SK-N-SH (cell line): ENCODE measurements at regions not wholly inside any gene's neighbourhood (a gene's known extent, or its start where the extent isn't known, plus 50 kb on each side); places are given as distances from the start of the nearest gene placed in this dataset.

ENCODE experiments used
- CTCF ChIA-PET: fragments of 300-600, 350-600 bp; formaldehyde crosslinking; extraction: SDS; loops from one replicate; lab custom pipeline; 2021; lab: Yijun Ruan, JAX
- POLR2A ChIA-PET: fragments of 350-600 bp; sonication (Branson Sonifier 250); formaldehyde crosslinking; extraction: SDS; loops from one replicate; lab custom pipeline; 2020; ENCODE audit warnings: antibody characterized with exemption, inconsistent platforms; lab: Yijun Ruan, JAX
- DNase-seq: peaks from one replicate; pipeline ENCODE4 v3.0.0; 2012
- H2AFZ ChIP-seq: fragments of 200-600 bp; sonication (generic); 2 replicates; pipeline ENCODE4 v1.8.1; 2016; ENCODE audit warnings: antibody characterized with exemption, mild to moderate bottlenecking, low read depth
- H3F3A ChIP-seq: fragments of 200-600 bp; sonication (generic); replicated peaks from 2 replicates; pipeline ENCODE3; 2016; ENCODE audit warnings: antibody characterized with exemption, mild to moderate bottlenecking; ENCODE audit not compliant: insufficient read depth
- H3K27ac ChIP-seq, 2 experiments: fragments of 200-500 bp in 1 of 2; fragments of 200-600 bp in 1 of 2; sonication (Bioruptor generic) in 1 of 2; sonication (generic), shearing (Covaris generic) in 1 of 2; 2 replicates each; pipeline versions ENCODE4 v1.5.1 to v1.6.1; 2014 to 2016; ENCODE audit warnings: low read depth in 2 of 2, inconsistent platforms in 1 of 2, low read length in 1 of 2, mild to moderate bottlenecking in 1 of 2, mixed read lengths in 1 of 2
- H3K27me3 ChIP-seq: fragments of 200-600 bp; sonication (generic), shearing (Covaris generic); 2 replicates; pipeline ENCODE4 v1.6.1; 2016; ENCODE audit warnings: mixed run types; ENCODE audit not compliant: insufficient read depth
- H3K36me3 ChIP-seq, 2 experiments: fragments of 200-500 bp in 1 of 2; fragments of 200-600 bp in 1 of 2; sonication (Bioruptor generic) in 1 of 2; sonication (generic) in 1 of 2; replicated peaks in 1 of 2; 2 replicates each; pipeline versions ENCODE3 to v1.5.1; 2014 to 2016; ENCODE audit warnings: low read length in 1 of 2, mild to moderate bottlenecking in 1 of 2; ENCODE audit not compliant: insufficient read depth in 2 of 2, control insufficient read depth in 1 of 2
- H3K4me1 ChIP-seq, 2 experiments: fragments of 200-500 bp in 1 of 2; fragments of 200-600 bp in 1 of 2; sonication (Bioruptor generic) in 1 of 2; sonication (generic), shearing (Covaris generic) in 1 of 2; 2 replicates each; pipeline versions ENCODE4 v1.5.1 to v1.6.1; 2014 to 2016; ENCODE audit warnings: low read depth in 1 of 2, low read length in 1 of 2, mixed run types in 1 of 2; ENCODE audit not compliant: insufficient read depth in 2 of 2, control insufficient read depth in 1 of 2
- H3K4me2 ChIP-seq: fragments of 200-600 bp; sonication (generic), shearing (Covaris generic); 2 replicates; pipeline ENCODE4 v1.6.1; 2017; ENCODE audit warnings: mixed run types
- H3K4me3 ChIP-seq, 2 experiments: fragments of 200-500 bp in 1 of 2; fragments of 200-600 bp in 1 of 2; sonication (Bioruptor generic) in 1 of 2; sonication (generic), shearing (Covaris generic) in 1 of 2; 2 replicates each; pipeline versions ENCODE4 v1.5.1 to v1.8.1; 2014 to 2016; ENCODE audit warnings: low read depth in 2 of 2, inconsistent platforms in 1 of 2, low read length in 1 of 2, mild to moderate bottlenecking in 1 of 2, mixed read lengths in 1 of 2, moderate library complexity in 1 of 2
- H3K79me2 ChIP-seq: fragments of 200-600 bp; sonication (generic); 2 replicates; pipeline ENCODE4 v1.8.1; 2017; ENCODE audit warnings: mild to moderate bottlenecking; ENCODE audit not compliant: insufficient read depth
- H3K9ac ChIP-seq: fragments of 200-600 bp; sonication (generic); 2 replicates; pipeline ENCODE4 v1.6.1; 2017; ENCODE audit warnings: mixed run types
- H3K9me2 ChIP-seq: fragments of 200-600 bp; sonication (generic); 2 replicates; pipeline ENCODE4 v1.6.1; 2017; ENCODE audit warnings: mixed run types
- H3K9me3 ChIP-seq: fragments of 200-600 bp; sonication (generic); 2 replicates; pipeline ENCODE4 v1.6.1; 2017; ENCODE audit warnings: mixed run types, mild to moderate bottlenecking, moderate library complexity
- H4K20me1 ChIP-seq: fragments of 200-600 bp; sonication (generic); 2 replicates; pipeline ENCODE4 v1.6.1; 2017; ENCODE audit warnings: mild to moderate bottlenecking, mixed run types; ENCODE audit not compliant: insufficient read depth
- ELF1 ChIP-seq: IDR thresholded peaks from 2 replicates; pipeline ENCODE4 v1.4.0; 2012
- EP300 ChIP-seq, 2 experiments: IDR thresholded peaks; 2 replicates each; pipeline versions ENCODE4 v1.4.0 to v1.6.1; 2012; ENCODE audit warnings: borderline replicate concordance in 1 of 2, low read depth in 1 of 2, low read length in 1 of 2
- EZH2phosphoT487 ChIP-seq: fragments of 200-600 bp; sonication (generic); IDR thresholded peaks from 2 replicates; pipeline ENCODE4 v1.6.1; 2017; ENCODE audit warnings: low read depth, mixed run types, mild to moderate bottlenecking, antibody characterized with exemption, moderate library complexity, borderline replicate concordance
- FOXJ3 ChIP-seq: sonication (generic); formaldehyde crosslinking; IDR thresholded peaks from 2 replicates; pipeline ENCODE4 v1.5.1; 2020; ENCODE audit warnings: mild to moderate bottlenecking, missing genetic modification reagents
- GABPA ChIP-seq: IDR thresholded peaks from 2 replicates; pipeline ENCODE4 v1.4.0; 2012; ENCODE audit warnings: low read depth, mild to moderate bottlenecking
- JUND ChIP-seq: IDR thresholded peaks from 2 replicates; pipeline ENCODE4 v1.4.0; 2012
- MEF2A ChIP-seq: IDR thresholded peaks from 2 replicates; pipeline ENCODE4 v1.4.0; 2012; ENCODE audit warnings: low read depth, borderline replicate concordance
- MXI1 ChIP-seq: IDR thresholded peaks from 2 replicates; pipeline ENCODE4 v1.6.1; 2012; ENCODE audit warnings: mild to moderate bottlenecking, low read depth, low read length, improper control_type of control experiment
- POLR2AphosphoS5 ChIP-seq: IDR thresholded peaks from 2 replicates; pipeline ENCODE4 v1.6.1; 2012; ENCODE audit warnings: low read depth, low read length
- RAD21 ChIP-seq: IDR thresholded peaks from 2 replicates; pipeline ENCODE4 v1.6.1; 2012; ENCODE audit warnings: mild to moderate bottlenecking, low read length
- REST ChIP-seq: IDR thresholded peaks from 2 replicates; pipeline ENCODE4 v1.6.1; 2012; ENCODE audit warnings: mild to moderate bottlenecking, low read depth, low read length, moderate library complexity
- RXRA ChIP-seq: IDR thresholded peaks from 2 replicates; pipeline ENCODE4 v1.4.0; 2012; ENCODE audit warnings: low read depth, mild to moderate bottlenecking, borderline replicate concordance
- SIN3A ChIP-seq: IDR thresholded peaks from 2 replicates; pipeline ENCODE4 v1.6.1; 2012; ENCODE audit warnings: low read depth, mild to moderate bottlenecking, low read length, moderate library complexity, borderline replicate concordance
- SMC3 ChIP-seq: IDR thresholded peaks from 2 replicates; pipeline ENCODE4 v1.6.1; 2012; ENCODE audit warnings: low read depth, low read length, improper control_type of control experiment
- TAF1 ChIP-seq: IDR thresholded peaks from 2 replicates; pipeline ENCODE4 v1.6.1; 2012; ENCODE audit warnings: low read depth, mild to moderate bottlenecking, low read length, moderate library complexity, borderline replicate concordance
- TEAD4 ChIP-seq: IDR thresholded peaks from 2 replicates; pipeline ENCODE4 v1.4.0; 2012; ENCODE audit warnings: mild to moderate bottlenecking, borderline replicate concordance; ENCODE audit not compliant: insufficient read depth
- YY1 ChIP-seq: IDR thresholded peaks from 2 replicates; pipeline ENCODE4 v1.4.0; 2012; ENCODE audit warnings: low read depth, mild to moderate bottlenecking
- ZBTB33 ChIP-seq: IDR thresholded peaks from 2 replicates; pipeline ENCODE4 v1.4.0; 2012; ENCODE audit warnings: low read depth, borderline replicate concordance
- WGBS: methylation state at CpG from one replicate; pipeline ENCODE4 v1.1.6; 2017; ENCODE audit warnings: low lambda C conversion rate; 5-methylcytosine and 5-hydroxymethylcytosine counted together
- TF ChIP-seq, protein P1 (sequence below): fragments of 150-350 bp; IDR thresholded peaks from 2 replicates; pipeline ENCODE4 v1.6.1; 2016; ENCODE audit warnings: mild to moderate bottlenecking, low read depth, low read length
- TF ChIP-seq, protein P2 (sequence below): IDR thresholded peaks from 2 replicates; pipeline ENCODE4 v1.4.0; 2012; ENCODE audit warnings: low read depth, borderline replicate concordance
- TF ChIP-seq, protein P3 (sequence below): IDR thresholded peaks from 2 replicates; pipeline ENCODE4; 2012
- TF ChIP-seq, protein P4 (sequence below): fragments of 200-600 bp; sonication (generic); IDR thresholded peaks from 2 replicates; pipeline ENCODE4 v1.6.1; 2017; ENCODE audit warnings: antibody characterized with exemption, mild to moderate bottlenecking, moderate library complexity

GRCh38 chr2:225122583-225123486, 80.6 kb upstream of the DOCK10 start:
- CTCF ChIA-PET = interaction anchor here (0.5 to 6.8 kb wide), 32 partner anchors 9 to 1910 kb away, joined by 3 to 109 read pairs (median 3); partner anchors contain the start of gene NYAP2
- TF ChIP-seq, protein P1, sequence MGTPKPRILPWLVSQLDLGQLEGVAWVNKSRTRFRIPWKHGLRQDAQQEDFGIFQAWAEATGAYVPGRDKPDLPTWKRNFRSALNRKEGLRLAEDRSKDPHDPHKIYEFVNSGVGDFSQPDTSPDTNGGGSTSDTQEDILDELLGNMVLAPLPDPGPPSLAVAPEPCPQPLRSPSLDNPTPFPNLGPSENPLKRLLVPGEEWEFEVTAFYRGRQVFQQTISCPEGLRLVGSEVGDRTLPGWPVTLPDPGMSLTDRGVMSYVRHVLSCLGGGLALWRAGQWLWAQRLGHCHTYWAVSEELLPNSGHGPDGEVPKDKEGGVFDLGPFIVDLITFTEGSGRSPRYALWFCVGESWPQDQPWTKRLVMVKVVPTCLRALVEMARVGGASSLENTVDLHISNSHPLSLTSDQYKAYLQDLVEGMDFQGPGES = no peak
- TF ChIP-seq JUND (no peak), RAD21 (peak; percentile 84), EZH2phosphoT487 (no peak), ZBTB33 (no peak), SIN3A (no peak), POLR2AphosphoS5 (no peak), MXI1 (no peak), MEF2A (no peak), GABPA (no peak), FOXJ3 (CRISPR knock-in tag) (no peak), ELF1 (no peak), TEAD4 (no peak), REST (no peak), SMC3 (peak; percentile 59), RXRA (no peak), EP300 (IDR thresholded peaks at IDR 0.05; ENCODE audit: borderline replicate concordance in 1 of 2, low read depth in 1 of 2, low read length in 1 of 2) (no peak), YY1 (no peak), TAF1 (no peak)
- TF ChIP-seq, protein P2, sequence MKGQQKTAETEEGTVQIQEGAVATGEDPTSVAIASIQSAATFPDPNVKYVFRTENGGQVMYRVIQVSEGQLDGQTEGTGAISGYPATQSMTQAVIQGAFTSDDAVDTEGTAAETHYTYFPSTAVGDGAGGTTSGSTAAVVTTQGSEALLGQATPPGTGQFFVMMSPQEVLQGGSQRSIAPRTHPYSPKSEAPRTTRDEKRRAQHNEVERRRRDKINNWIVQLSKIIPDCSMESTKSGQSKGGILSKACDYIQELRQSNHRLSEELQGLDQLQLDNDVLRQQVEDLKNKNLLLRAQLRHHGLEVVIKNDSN = no peak
- TF ChIP-seq, protein P3, sequence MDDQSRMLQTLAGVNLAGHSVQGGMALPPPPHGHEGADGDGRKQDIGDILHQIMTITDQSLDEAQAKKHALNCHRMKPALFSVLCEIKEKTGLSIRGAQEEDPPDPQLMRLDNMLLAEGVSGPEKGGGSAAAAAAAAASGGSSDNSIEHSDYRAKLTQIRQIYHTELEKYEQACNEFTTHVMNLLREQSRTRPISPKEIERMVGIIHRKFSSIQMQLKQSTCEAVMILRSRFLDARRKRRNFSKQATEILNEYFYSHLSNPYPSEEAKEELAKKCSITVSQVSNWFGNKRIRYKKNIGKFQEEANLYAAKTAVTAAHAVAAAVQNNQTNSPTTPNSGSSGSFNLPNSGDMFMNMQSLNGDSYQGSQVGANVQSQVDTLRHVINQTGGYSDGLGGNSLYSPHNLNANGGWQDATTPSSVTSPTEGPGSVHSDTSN = no peak
- TF ChIP-seq, protein P4, sequence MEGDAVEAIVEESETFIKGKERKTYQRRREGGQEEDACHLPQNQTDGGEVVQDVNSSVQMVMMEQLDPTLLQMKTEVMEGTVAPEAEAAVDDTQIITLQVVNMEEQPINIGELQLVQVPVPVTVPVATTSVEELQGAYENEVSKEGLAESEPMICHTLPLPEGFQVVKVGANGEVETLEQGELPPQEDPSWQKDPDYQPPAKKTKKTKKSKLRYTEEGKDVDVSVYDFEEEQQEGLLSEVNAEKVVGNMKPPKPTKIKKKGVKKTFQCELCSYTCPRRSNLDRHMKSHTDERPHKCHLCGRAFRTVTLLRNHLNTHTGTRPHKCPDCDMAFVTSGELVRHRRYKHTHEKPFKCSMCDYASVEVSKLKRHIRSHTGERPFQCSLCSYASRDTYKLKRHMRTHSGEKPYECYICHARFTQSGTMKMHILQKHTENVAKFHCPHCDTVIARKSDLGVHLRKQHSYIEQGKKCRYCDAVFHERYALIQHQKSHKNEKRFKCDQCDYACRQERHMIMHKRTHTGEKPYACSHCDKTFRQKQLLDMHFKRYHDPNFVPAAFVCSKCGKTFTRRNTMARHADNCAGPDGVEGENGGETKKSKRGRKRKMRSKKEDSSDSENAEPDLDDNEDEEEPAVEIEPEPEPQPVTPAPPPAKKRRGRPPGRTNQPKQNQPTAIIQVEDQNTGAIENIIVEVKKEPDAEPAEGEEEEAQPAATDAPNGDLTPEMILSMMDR = peak; percentile 63

More at GRCh38 chr2:225122583-225123486, 80.6 kb upstream of the DOCK10 start:
- Histone ChIP-seq H3K27me3 (no peaks in the 10 kb centered on the region), H3K27ac (no peak overlapping the region), H3K36me3 (no peaks in the 10 kb centered on the region), H3K4me2 (no peak overlapping the region), H3K9me2 (no peaks in the 10 kb centered on the region), H3K9ac (no peak overlapping the region), H3K9me3 (no peaks in the 10 kb centered on the region), H3K79me2 (no peaks in the 10 kb centered on the region), H2AFZ (0 out of 2 replicates have a peak overlapping the region, but pooled peaks have one; percentile 29), H3K4me1 (peaks cover 4 to 5% of the 10 kb centered on the region in 2 experiments; a peak in 3 of 4 replicates), H4K20me1 (no peaks in the 10 kb centered on the region), H3K4me3 (no peak overlapping the region), H3F3A (peaks cover 22% of the 10 kb centered on the region)
- 61% methylated on average over 15 of the region's 15 CpGs for WGBS
- DNase-seq = peak; percentile 26
- POLR2A ChIA-PET = no interaction called here
